HepG2 (cell line): ENCODE measurements at regions not wholly inside any gene's neighbourhood (a gene's known extent, or its start where the extent isn't known, plus 50 kb on each side); places are given as distances from the start of the nearest gene placed in this dataset.
"Not testable (repeated sequence)": the region's sequence is repeated elsewhere in the genome, so short reads cannot be mapped to it uniquely, and the experiment has no call there.

ENCODE experiments used
- ATAC-seq: fragments of 200-7000 bp; cut with Tn5 transposase; 3 replicates; pipeline ENCODE4 v1.9.1; 2020; ENCODE audit warnings: mild to moderate bottlenecking, moderate library complexity
- BruUV-seq: library from RNA; stranded (reverse); fragments of 400-500 nt; replicated peaks from 2 replicates; lab custom pipeline; 2021; lab: Mats Ljungman, UMichigan
- CTCF ChIA-PET: fragments of 300-600 bp; formaldehyde crosslinking; extraction: SDS; loops from one replicate; lab custom pipeline; 2021; ENCODE audit warnings: low total read pairs, inconsistent platforms, low intra/inter-chr PET ratio; lab: Yijun Ruan, JAX
- POLR2A ChIA-PET: fragments of 350-600 bp; sonication (Branson Sonifier 250); formaldehyde crosslinking; loops from one replicate; lab custom pipeline; 2020; ENCODE audit warnings: antibody characterized with exemption, inconsistent platforms; lab: Yijun Ruan, JAX
- DNase-seq: peaks from one replicate; pipeline ENCODE4 v3.0.0-alpha.2; 2015; ENCODE audit warnings: low spot score
- FAIRE-seq: peaks from 3 replicates; lab custom pipeline; 2011; peaks lifted over from hg19 to GRCh38; lab: Jason Lieb, UNC
- H2AFZ ChIP-seq: one replicate; pipeline ENCODE4 v1.6.1; 2011; ENCODE audit warnings: low read length, inconsistent platforms
- H3K27ac ChIP-seq: fragments of 300-600 bp; 3 replicates; pipeline ENCODE4 v1.8.0; 2011; ENCODE audit warnings: mixed run types, mild to moderate bottlenecking, mixed read lengths, low read length, inconsistent platforms; ENCODE audit not compliant: insufficient read depth; ENCODE audit errors: extremely low read length
- H3K27me3 ChIP-seq, 2 experiments: fragments of 200-600 bp in 1 of 2; 2 replicates in 1 of 2; 3 replicates in 1 of 2; pipeline versions ENCODE4 v1.6.0 to v1.8.0; 2011; ENCODE audit warnings: low read length in 2 of 2, mild to moderate bottlenecking in 2 of 2, moderate library complexity in 2 of 2, inconsistent platforms in 1 of 2; ENCODE audit not compliant: insufficient read depth in 2 of 2, control insufficient read depth in 1 of 2
- H3K36me3 ChIP-seq, 2 experiments: fragments of 200-600 bp in 1 of 2; replicated peaks in 1 of 2; 2 replicates in 1 of 2; 3 replicates in 1 of 2; pipeline versions ENCODE4 v1.5.1 to v1.8.0; 2011; ENCODE audit warnings: low read length in 2 of 2, inconsistent platforms in 1 of 2; ENCODE audit not compliant: insufficient read depth in 2 of 2, control insufficient read depth in 1 of 2
- H3K4me1 ChIP-seq: 2 replicates; pipeline ENCODE4 v1.5.1; 2012; ENCODE audit warnings: low read length, inconsistent platforms; ENCODE audit not compliant: insufficient read depth
- H3K4me2 ChIP-seq: 2 replicates; pipeline ENCODE4 v1.6.0; 2011; ENCODE audit warnings: low read depth, low read length, inconsistent platforms
- H3K4me3 ChIP-seq, 3 experiments: fragments of 200-600 bp in 1 of 3; sonication (generic), shearing (Covaris generic) in 1 of 3; replicated peaks in 1 of 3; 2 replicates each; pipeline ENCODE4 v1.5.1; 2011 to 2016; ENCODE audit warnings: low read length in 3 of 3, inconsistent platforms in 2 of 3, low read depth in 2 of 3, mild to moderate bottlenecking in 2 of 3, control low read depth in 1 of 3, mixed read lengths in 1 of 3; ENCODE audit not compliant: insufficient read depth in 1 of 3
- H3K79me2 ChIP-seq: one replicate; pipeline ENCODE4 v1.6.1; 2011; ENCODE audit warnings: low read length, inconsistent platforms; ENCODE audit not compliant: insufficient read depth
- H3K9ac ChIP-seq: 2 replicates; pipeline ENCODE4 v1.6.0; 2011; ENCODE audit warnings: mild to moderate bottlenecking, low read depth, low read length, inconsistent platforms; ENCODE audit not compliant: insufficient read depth
- H3K9me3 ChIP-seq: 2 replicates; pipeline ENCODE4 v1.5.1; 2012; ENCODE audit warnings: mild to moderate bottlenecking, low read length
- H4K20me1 ChIP-seq: 2 replicates; pipeline ENCODE4 v1.6.0; 2011; ENCODE audit warnings: inconsistent platforms, mild to moderate bottlenecking, low read length, moderate library complexity; ENCODE audit not compliant: insufficient read depth
- NFKBIZ ChIP-seq: IDR thresholded peaks from 2 replicates; pipeline ENCODE4 v1.6.1; 2018; ENCODE audit warnings: missing genetic modification reagents, missing compliant biosample characterization
- NPAS2 ChIP-seq: sonication (generic); formaldehyde crosslinking; IDR thresholded peaks from 2 replicates; pipeline ENCODE4 v1.8.0; 2022; ENCODE audit warnings: mild to moderate bottlenecking, missing genetic modification reagents, borderline replicate concordance
- SRSF1 ChIP-seq: fragments of 200-400 bp; formaldehyde crosslinking; optimal IDR thresholded peaks from 2 replicates; pipeline ENCODE3; 2017; ENCODE audit warnings: mild to moderate bottlenecking, low read depth, low read length, moderate library complexity
- XRCC5 ChIP-seq: fragments of 200-400 bp; formaldehyde crosslinking; optimal IDR thresholded peaks from 2 replicates; pipeline ENCODE3; 2017; ENCODE audit warnings: mild to moderate bottlenecking, low read length
- ZNF160 ChIP-seq: sonication (generic); formaldehyde crosslinking; IDR thresholded peaks from 2 replicates; pipeline ENCODE4 v1.8.0; 2022; ENCODE audit warnings: mild to moderate bottlenecking, inconsistent platforms, missing genetic modification reagents
- ZNF180 ChIP-seq: sonication (generic); formaldehyde crosslinking; IDR thresholded peaks from 2 replicates; pipeline ENCODE4 v1.4.0; 2020; ENCODE audit warnings: low read depth, missing genetic modification reagents, borderline replicate concordance
- ZNF207 ChIP-seq: fragments of 450-650 bp; IDR thresholded peaks from 2 replicates; pipeline ENCODE4 v1.6.1; 2016; ENCODE audit warnings: antibody characterized with exemption, borderline replicate concordance
- ZNF616 ChIP-seq: sonication (generic); formaldehyde crosslinking; IDR thresholded peaks from 2 replicates; pipeline ENCODE4 v1.5.0; 2020; ENCODE audit warnings: low read depth, mild to moderate bottlenecking, missing genetic modification reagents
- WGBS: methylation state at CpG from one replicate; pipeline ENCODE4 v1.1.6; 2017; ENCODE audit warnings: low lambda C conversion rate; 5-methylcytosine and 5-hydroxymethylcytosine counted together
- in situ Hi-C: cut with HindIII; loops from 2 replicates; pipeline ENCODE4 v1.10.0; 2017; ENCODE audit warnings: low pct_unique_long_range_greater_than_20kb; ENCODE audit not compliant: extremely low pct_ligation_motif_present
- intact Hi-C: fragments of 100-400 bp; cut with micrococcal nuclease; formaldehyde crosslinking; loops from one replicate; pipeline ENCODE4 v1.10.0; 2022; ENCODE audit not compliant: unreplicated experiment

DNA sequence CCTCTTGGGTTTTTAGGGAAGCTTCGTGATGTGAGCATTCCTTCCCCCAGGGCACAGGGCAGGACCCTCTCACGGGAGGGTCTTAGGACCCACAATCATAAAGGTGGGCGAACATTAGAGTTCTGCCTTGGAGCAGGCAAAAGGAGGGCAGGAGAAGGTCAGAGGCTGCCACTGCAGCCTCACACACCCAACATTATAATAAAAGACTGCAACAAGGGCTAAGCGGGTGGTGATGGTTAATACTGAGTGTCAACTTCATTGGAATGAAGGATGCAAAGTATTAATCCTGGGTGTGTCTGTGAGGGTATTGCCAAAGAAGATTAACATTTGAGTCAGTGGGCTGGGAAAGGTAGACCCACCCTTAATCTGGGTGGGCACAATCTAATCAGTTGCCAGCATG lies 206.6 kb upstream of the C2CD4B start:
- intact Hi-C loops, in situ Hi-C loops: not testable (repeated sequence)
- WGBS, result 19% methylated on average over 3 of the region's 4 CpGs

DNA sequence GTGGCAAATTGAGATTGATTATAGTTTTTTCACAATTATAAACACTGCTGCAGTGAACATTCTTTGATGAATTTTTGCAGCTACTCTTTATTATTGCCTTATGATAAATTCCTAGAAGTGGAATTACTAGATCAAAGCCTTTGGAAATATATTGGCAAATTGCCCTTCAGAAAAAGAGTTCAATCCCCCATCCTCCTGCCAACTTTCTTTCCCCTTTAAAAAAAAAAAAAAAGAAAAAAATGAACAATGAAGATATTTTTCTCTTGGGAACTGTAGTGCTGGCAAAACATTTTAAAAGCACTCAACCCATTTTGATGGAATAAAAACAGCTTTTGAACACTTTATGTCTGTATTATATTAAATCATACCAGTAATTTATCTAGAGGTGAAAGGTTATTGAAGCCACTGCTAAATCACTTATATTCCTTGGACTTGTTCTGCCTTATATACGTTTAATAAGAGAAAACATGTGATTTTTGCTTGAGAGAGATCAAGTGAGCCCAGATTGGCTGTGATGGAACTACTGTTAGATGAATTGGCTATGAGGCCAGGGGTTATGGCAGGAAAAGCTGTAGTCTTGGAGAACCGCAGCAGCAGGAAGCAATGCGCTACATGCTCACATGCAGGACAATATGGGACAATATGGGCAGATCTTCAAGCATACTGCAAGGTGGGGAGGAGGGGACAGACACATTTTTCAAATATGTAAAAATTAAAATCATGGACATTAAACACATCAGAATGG lies 212.8 kb upstream of the C2CD4B start:
- intact Hi-C loops, result no loop called here
- H4K20me1 ChIP-seq, result no peaks in the 10 kb centered on the region
- ATAC-seq (no peak), DNase-seq (no peak), FAIRE-seq (no peak)
- BruUV-seq, result no TSS peak
- H3K36me3 ChIP-seq, result no peaks in the 10 kb centered on the region
- no peak overlapping the region for H3K27ac ChIP-seq
- H3K4me1 ChIP-seq, result peaks cover 7% of the 10 kb centered on the region; the same call in 1 of the 2 replicates
- no peaks in the 10 kb centered on the region for H3K79me2 ChIP-seq
- H2AFZ ChIP-seq, result no peak overlapping the region
- no peak overlapping the region for H3K4me3 ChIP-seq
- H3K4me2 ChIP-seq, result no peak overlapping the region
- CTCF ChIA-PET, result no interaction called here
- TF ChIP-seq NFKBIZ (CRISPR knock-in tag), result no peak
- TF ChIP-seq SRSF1, result no peak
- no peak for TF ChIP-seq ZNF160 (CRISPR knock-in tag)
- no peak for TF ChIP-seq ZNF616 (CRISPR knock-in tag)
- TF ChIP-seq ZNF180 (CRISPR knock-in tag), result no peak
- TF ChIP-seq ZNF207, result no peak
- TF ChIP-seq XRCC5, result no peak
- TF ChIP-seq NPAS2 (CRISPR knock-in tag), result no peak
- TF ChIP-seq, all 625 proteins: peak for 0
- Histone ChIP-seq H3K9ac (no peak overlapping the region), H3K9me3 (no peaks in the 10 kb centered on the region), H3K27me3 (peaks cover 2 to 4% of the 10 kb centered on the region in 2 experiments; a peak in 3 of 5 replicates)
- POLR2A ChIA-PET, result no interaction called here
- in situ Hi-C loops, result no loop called here
- 61% methylated on average over 3 of the region's 3 CpGs for WGBS

More for the DNA sequence above, 206.6 kb upstream of the C2CD4B start:
- FAIRE-seq, H3K4me1 ChIP-seq, H3K4me2 ChIP-seq, H3K4me3 ChIP-seq, H4K20me1 ChIP-seq, DNase-seq, POLR2A ChIA-PET, H3K9me3 ChIP-seq, BruUV-seq, CTCF ChIA-PET, H2AFZ ChIP-seq, H3K9ac ChIP-seq, H3K36me3 ChIP-seq, H3K79me2 ChIP-seq, H3K27ac ChIP-seq, H3K27me3 ChIP-seq, ATAC-seq: not testable (repeated sequence)
